VCaP (cell line): ENCODE measurements at regions not wholly inside any gene's neighbourhood (a gene's known extent, or its start where the extent isn't known, plus 50 kb on each side); places are given as distances from the start of the nearest gene placed in this dataset.

Experiments used
- H3K27ac ChIP-seq: fragments of 450-650 bp; 2 replicates; pipeline ENCODE4 v1.5.1; 2017
- CTCF ChIP-seq: fragments of 450-650 bp; conservative IDR thresholded peaks from 2 replicates; pipeline ENCODE4 v1.5.1; 2017; ENCODE audit warnings: mild to moderate bottlenecking, moderate library complexity

GRCh38 chr6:50655848-50656453, 57.4 kb upstream of the TFAP2D start:
- H3K27ac ChIP-seq: no peak overlapping the region
- TF ChIP-seq CTCF: peak; percentile 72

- TF ChIP-seq CTCF: no peak
- H3K27ac ChIP-seq: no peak overlapping the region
These were observed 55.8 kb upstream of the TFAP2D start for GRCh38 chr6:50657513-50657912.

GRCh38 chr6:50658561-50658960, 54.8 kb upstream of the TFAP2D start:
- TF ChIP-seq CTCF: no peak
- no peak overlapping the region for H3K27ac ChIP-seq

- H3K27ac ChIP-seq: no peak overlapping the region
- TF ChIP-seq CTCF: no peak
These were observed 51.7 kb upstream of the TFAP2D start for GRCh38 chr6:50661636-50662035.
